ENCODE measurements at regions not wholly inside any gene's neighbourhood (a gene's known extent, or its start where the extent isn't known, plus 50 kb on each side); places are given as distances from the start of the nearest gene placed in this dataset.

DNA sequence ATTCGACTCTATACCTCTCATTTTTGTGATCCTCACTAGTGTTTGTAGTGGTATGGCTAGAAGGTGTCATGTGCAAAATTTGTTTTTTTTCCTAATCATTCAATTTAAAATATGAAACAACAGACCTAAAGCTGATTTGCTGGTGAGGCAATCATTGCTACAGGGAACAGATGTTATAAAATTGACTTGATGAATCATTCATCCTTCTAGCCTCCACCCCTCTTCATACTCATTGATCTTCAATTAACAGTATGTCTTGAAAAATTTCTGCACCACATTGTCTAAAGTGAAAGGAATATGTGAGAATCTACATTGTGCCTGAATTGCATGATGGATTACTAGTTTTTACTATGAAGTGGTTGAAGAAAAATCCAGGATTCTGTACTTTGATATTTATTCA, 349.0 kb upstream of the NAV3 start:
- no peaks in the 10 kb centered on the region for H3K27me3 ChIP-seq (ENCODE audit: insufficient read depth in 3 of 3, low read length in 2 of 3)
- WGBS, 3 donors: 84 to 94% (median 88%) methylated on average over 1 of the region's 1 CpG
- TF ChIP-seq, protein P1, sequence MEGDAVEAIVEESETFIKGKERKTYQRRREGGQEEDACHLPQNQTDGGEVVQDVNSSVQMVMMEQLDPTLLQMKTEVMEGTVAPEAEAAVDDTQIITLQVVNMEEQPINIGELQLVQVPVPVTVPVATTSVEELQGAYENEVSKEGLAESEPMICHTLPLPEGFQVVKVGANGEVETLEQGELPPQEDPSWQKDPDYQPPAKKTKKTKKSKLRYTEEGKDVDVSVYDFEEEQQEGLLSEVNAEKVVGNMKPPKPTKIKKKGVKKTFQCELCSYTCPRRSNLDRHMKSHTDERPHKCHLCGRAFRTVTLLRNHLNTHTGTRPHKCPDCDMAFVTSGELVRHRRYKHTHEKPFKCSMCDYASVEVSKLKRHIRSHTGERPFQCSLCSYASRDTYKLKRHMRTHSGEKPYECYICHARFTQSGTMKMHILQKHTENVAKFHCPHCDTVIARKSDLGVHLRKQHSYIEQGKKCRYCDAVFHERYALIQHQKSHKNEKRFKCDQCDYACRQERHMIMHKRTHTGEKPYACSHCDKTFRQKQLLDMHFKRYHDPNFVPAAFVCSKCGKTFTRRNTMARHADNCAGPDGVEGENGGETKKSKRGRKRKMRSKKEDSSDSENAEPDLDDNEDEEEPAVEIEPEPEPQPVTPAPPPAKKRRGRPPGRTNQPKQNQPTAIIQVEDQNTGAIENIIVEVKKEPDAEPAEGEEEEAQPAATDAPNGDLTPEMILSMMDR (IDR thresholded peaks at IDR 0.05): no peak
- no peaks in the 10 kb centered on the region for H3K36me3 ChIP-seq (ENCODE audit: insufficient read depth in 1 of 2, low read depth in 1 of 2)
- intact Hi-C loops (cut with DNase I): no loop called here
- no peak overlapping the region for H3K27ac ChIP-seq
- H3K4me1 ChIP-seq: no peaks in the 10 kb centered on the region
- ATAC-seq: no peak
- no peaks in the 10 kb centered on the region for H3K9me3 ChIP-seq
- DNase-seq: no peak
- H3K4me3 ChIP-seq: no peak overlapping the region

- H3K4me1 ChIP-seq: no peaks in the 10 kb centered on the region
- WGBS, 3 donors: 94 to 100% (median 100%) methylated on average over 1 of the region's 1 CpG
- intact Hi-C loops (cut with DNase I): no loop called here
- no peak overlapping the region for H3K27ac ChIP-seq
- DNase-seq: no peak
- no peaks in the 10 kb centered on the region for H3K9me3 ChIP-seq
- no peak overlapping the region for H3K4me3 ChIP-seq
- H3K27me3 ChIP-seq (ENCODE audit: insufficient read depth in 3 of 3, low read length in 2 of 3): no peaks in the 10 kb centered on the region
- TF ChIP-seq, protein P1 (IDR thresholded peaks at IDR 0.05): no peak
- ATAC-seq: no peak
- no peaks in the 10 kb centered on the region for H3K36me3 ChIP-seq (ENCODE audit: insufficient read depth in 1 of 2, low read depth in 1 of 2)
Observed at GRCh38 chr12:77477907-77478533, 352.7 kb upstream of the NAV3 start.

- H3K36me3 ChIP-seq (ENCODE audit: insufficient read depth in 1 of 2, low read depth in 1 of 2): no peaks in the 10 kb centered on the region
- H3K4me3 ChIP-seq: no peak overlapping the region
- H3K4me1 ChIP-seq: no peaks in the 10 kb centered on the region
- no peaks in the 10 kb centered on the region for H3K27me3 ChIP-seq (ENCODE audit: insufficient read depth in 3 of 3, low read length in 2 of 3)
- H3K9me3 ChIP-seq: no peaks in the 10 kb centered on the region
- no peak for ATAC-seq
- WGBS, 3 donors: 32 to 45% (median 35%) methylated on average over 1 of the region's 1 CpG
- TF ChIP-seq, protein P1 (IDR thresholded peaks at IDR 0.05): no peak
- DNase-seq: no peak
- intact Hi-C loops (cut with DNase I): no loop called here
- H3K27ac ChIP-seq: no peak overlapping the region
Observed at GRCh38 chr12:77471801-77472200, 358.9 kb upstream of the NAV3 start.

GRCh38 chr12:77469578-77470333, 360.9 kb upstream of the NAV3 start:
- Histone ChIP-seq H3K36me3 (ENCODE audit: insufficient read depth in 1 of 2, low read depth in 1 of 2) (no peaks in the 10 kb centered on the region), H3K27ac (no peak overlapping the region), H3K4me3 (no peak overlapping the region), H3K27me3 (ENCODE audit: insufficient read depth in 3 of 3, low read length in 2 of 3) (no peaks in the 10 kb centered on the region), H3K4me1 (no peaks in the 10 kb centered on the region), H3K9me3 (no peaks in the 10 kb centered on the region)
- WGBS, 3 donors: 73 to 77% (median 73%) methylated on average over 3 of the region's 3 CpGs
- ATAC-seq: no peak
- TF ChIP-seq, protein P1 (IDR thresholded peaks at IDR 0.05): no peak
- DNase-seq: no peak
- intact Hi-C loops (cut with DNase I): no loop called here

All from psoas muscle (tissue), 7 donors.